ENCODE measurements at regions not wholly inside any gene's neighbourhood (a gene's known extent, or its start where the extent isn't known, plus 50 kb on each side); places are given as distances from the start of the nearest gene placed in this dataset.

- H3K36me3 ChIP-seq: no peaks in the 10 kb centered on the region
- no peak overlapping the region for H3K4me3 ChIP-seq
- H3K4me1 ChIP-seq: no peaks in the 10 kb centered on the region
- intact Hi-C loops (cut with micrococcal nuclease): no loop called here
- no peak for TF ChIP-seq CTCF (IDR thresholded peaks at IDR 0.05; ENCODE audit: borderline replicate concordance)
- no peak for DNase-seq
- no peak overlapping the region for H3K27ac ChIP-seq (replicated peaks)
- H3K27me3 ChIP-seq (ENCODE audit: low read depth): no peaks in the 10 kb centered on the region
- H3K9me3 ChIP-seq (replicated peaks): no peaks in the 10 kb centered on the region
Measured at GRCh38 chr4:43456383-43456782, 563.9 kb downstream of the GRXCR1 start.

DNA sequence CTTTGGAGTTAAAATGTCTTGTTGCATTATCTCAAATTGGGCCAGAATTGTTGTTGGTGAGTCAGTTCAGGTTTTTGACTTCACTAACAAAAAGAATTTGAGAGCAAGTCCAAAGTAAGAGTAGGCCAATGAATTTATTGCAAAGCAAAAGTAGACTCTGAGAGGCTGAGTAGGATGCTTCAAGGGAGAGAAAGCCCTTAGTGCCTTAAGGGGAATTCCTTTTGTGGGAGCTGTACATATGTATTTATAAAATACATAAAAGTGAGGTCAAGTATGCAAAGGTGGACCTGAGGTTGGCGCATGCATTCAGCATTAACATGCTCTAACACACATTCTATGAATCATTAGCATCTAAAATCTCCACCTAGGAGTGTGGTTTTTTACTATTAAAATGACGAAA is 565.4 kb downstream of the GRXCR1 start:
- Histone ChIP-seq H3K4me1 (no peaks in the 10 kb centered on the region), H3K9me3 (replicated peaks) (no peaks in the 10 kb centered on the region), H3K4me3 (no peak overlapping the region), H3K27me3 (ENCODE audit: low read depth) (no peaks in the 10 kb centered on the region), H3K36me3 (no peaks in the 10 kb centered on the region), H3K27ac (replicated peaks) (no peak overlapping the region)
- TF ChIP-seq CTCF (IDR thresholded peaks at IDR 0.05; ENCODE audit: borderline replicate concordance): no peak
- intact Hi-C loops (cut with micrococcal nuclease): no loop called here
- no peak for DNase-seq

DNA sequence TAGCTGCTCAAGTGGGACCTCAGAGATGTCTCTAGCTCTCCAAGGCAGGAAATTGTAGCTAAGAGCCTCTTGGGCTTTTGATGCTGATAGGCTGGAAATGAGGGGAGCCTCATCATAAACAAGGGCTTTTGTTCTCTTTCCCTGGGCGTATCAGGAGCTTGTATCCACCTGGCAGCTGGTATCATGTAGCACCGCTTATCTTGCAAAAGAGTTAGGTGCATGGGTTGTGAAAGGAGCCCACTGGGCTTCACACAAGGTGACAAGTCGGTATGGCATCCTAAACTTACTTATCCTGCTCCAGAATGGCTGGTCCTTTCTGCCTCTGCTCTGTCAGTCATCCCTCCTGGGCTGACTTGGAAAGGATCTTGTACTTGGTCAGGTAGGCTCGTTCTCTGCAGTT is 565.8 kb downstream of the GRXCR1 start:
- H3K4me3 ChIP-seq: no peak overlapping the region
- TF ChIP-seq CTCF (IDR thresholded peaks at IDR 0.05; ENCODE audit: borderline replicate concordance): no peak
- no peak for DNase-seq
- H3K4me1 ChIP-seq: no peaks in the 10 kb centered on the region
- no peaks in the 10 kb centered on the region for H3K27me3 ChIP-seq (ENCODE audit: low read depth)
- no peak overlapping the region for H3K27ac ChIP-seq (replicated peaks)
- H3K9me3 ChIP-seq (replicated peaks): no peaks in the 10 kb centered on the region
- H3K36me3 ChIP-seq: no peaks in the 10 kb centered on the region
- intact Hi-C loops (cut with micrococcal nuclease): no loop called here

DNA sequence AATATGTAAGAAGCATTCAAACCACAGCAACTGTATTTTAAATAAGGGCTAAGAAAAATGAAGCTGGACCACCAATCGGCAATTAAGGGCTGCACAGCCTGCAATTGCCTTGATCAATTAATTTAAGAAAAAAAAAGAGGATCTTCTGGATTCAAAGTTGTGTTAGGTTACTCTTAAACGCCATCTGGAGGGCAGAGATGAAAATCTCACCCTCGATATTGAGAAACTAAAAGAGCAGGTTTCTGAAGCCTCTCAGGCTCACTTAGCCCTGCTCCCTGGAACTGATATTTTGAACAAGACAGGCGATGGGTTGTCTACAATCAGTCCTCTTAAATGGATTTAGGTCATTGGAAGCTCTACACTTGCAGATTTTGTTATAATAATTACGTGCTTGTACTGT is 579.4 kb downstream of the GRXCR1 start:
- no peak for DNase-seq
- H3K36me3 ChIP-seq: no peaks in the 10 kb centered on the region
- H3K27me3 ChIP-seq (ENCODE audit: low read depth): no peaks in the 10 kb centered on the region

GRCh38 chr4:43481526-43481925 is 589.0 kb downstream of the GRXCR1 start:
- Histone ChIP-seq H3K4me3 (no peak overlapping the region), H3K9me3 (replicated peaks) (peaks cover 46% of the 10 kb centered on the region), H3K4me1 (no peaks in the 10 kb centered on the region), H3K27ac (replicated peaks) (no peak overlapping the region), H3K27me3 (ENCODE audit: low read depth) (no peaks in the 10 kb centered on the region), H3K36me3 (no peaks in the 10 kb centered on the region)
- intact Hi-C loops (cut with micrococcal nuclease): no loop called here
- DNase-seq: no peak
- TF ChIP-seq CTCF (IDR thresholded peaks at IDR 0.05; ENCODE audit: borderline replicate concordance): no peak

More for the DNA sequence above, 579.4 kb downstream of the GRXCR1 start:
- intact Hi-C loops (cut with micrococcal nuclease): no loop called here
- Histone ChIP-seq H3K27ac (replicated peaks) (no peak overlapping the region), H3K4me1 (no peaks in the 10 kb centered on the region), H3K9me3 (replicated peaks) (peaks cover 66% of the 10 kb centered on the region), H3K4me3 (no peak overlapping the region)
- TF ChIP-seq CTCF (IDR thresholded peaks at IDR 0.05; ENCODE audit: borderline replicate concordance): no peak

GRCh38 chr4:43485196-43485595 is 592.7 kb downstream of the GRXCR1 start:
- H3K27ac ChIP-seq (replicated peaks): no peak overlapping the region
- TF ChIP-seq CTCF (IDR thresholded peaks at IDR 0.05; ENCODE audit: borderline replicate concordance): no peak
- no peaks in the 10 kb centered on the region for H3K4me1 ChIP-seq
- intact Hi-C loops (cut with micrococcal nuclease): no loop called here
- H3K27me3 ChIP-seq (ENCODE audit: low read depth): no peaks in the 10 kb centered on the region
- H3K4me3 ChIP-seq: no peak overlapping the region
- no peak for DNase-seq
- no peaks in the 10 kb centered on the region for H3K36me3 ChIP-seq
- peaks cover 62% of the 10 kb centered on the region for H3K9me3 ChIP-seq (replicated peaks)

Measured in left ventricle myocardium inferior (tissue), 1 donor.